ENCODE measurements at regions not wholly inside any gene's neighbourhood (a gene's known extent, or its start where the extent isn't known, plus 50 kb on each side); places are given as distances from the start of the nearest gene placed in this dataset.
"Not testable (repeated sequence)": the region's sequence is repeated elsewhere in the genome, so short reads cannot be mapped to it uniquely, and the experiment has no call there.

DNA sequence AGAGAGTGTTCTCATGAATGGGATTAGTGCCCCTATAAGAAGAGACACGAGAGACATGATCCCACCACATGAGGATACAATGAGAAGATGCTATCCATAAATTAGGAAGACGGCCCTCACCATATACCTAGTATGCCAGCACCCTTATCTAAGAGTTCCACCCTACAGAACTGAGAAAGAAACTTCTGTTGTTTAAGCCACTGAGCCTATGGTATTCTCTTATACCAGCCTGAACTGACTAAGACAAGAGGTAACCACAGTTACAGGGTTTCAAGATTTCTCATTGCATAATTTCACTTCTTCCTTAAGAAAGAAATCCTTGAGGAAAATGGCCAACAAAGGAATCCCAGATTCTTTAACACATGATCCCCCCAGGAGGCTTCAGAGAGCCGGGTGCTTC is 412.4 kb downstream of the NTRK2 start:
- H3K4me3 Mint-ChIP-seq, result no peak overlapping the region
- no peak overlapping the region for H3K27ac Mint-ChIP-seq
- no peaks in the 10 kb centered on the region for H3K9me3 Mint-ChIP-seq (ENCODE audit: low read depth)
- peaks cover 15% of the 10 kb centered on the region for H3K27me3 Mint-ChIP-seq
- CTCF ChIA-PET, result no interaction called here
- H3K36me3 Mint-ChIP-seq (ENCODE audit: low read depth), result no peaks in the 10 kb centered on the region
- no peak for DNase-seq
- intact Hi-C loops (cut with DNase I, micrococcal nuclease), result no loop called here
- POLR2A ChIA-PET, result no interaction called here
- H3K4me1 Mint-ChIP-seq, result no peaks in the 10 kb centered on the region
- ATAC-seq, result no peak

DNA sequence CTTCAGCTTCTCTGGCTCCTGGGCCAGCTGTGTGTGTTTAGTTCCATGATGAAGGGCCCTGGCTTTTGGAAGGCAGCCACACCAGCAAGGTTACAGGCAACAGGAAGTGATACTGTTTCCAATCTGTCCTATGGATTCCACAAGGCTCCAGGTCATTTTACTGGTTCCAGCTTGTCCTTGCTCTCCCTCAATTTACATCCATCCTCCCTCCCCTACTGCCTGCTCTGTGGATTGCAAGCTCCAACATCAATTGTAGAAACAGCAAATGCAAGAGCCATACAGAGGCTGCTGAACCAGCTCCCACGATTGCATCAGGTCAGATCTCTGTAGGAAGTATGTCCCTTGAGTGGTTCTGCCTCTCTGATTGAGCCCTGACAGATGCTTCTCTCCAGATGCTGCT is 409.8 kb downstream of the NTRK2 start:
- Mint-ChIP-seq H3K9me3 (ENCODE audit: low read depth) (no peaks in the 10 kb centered on the region), H3K4me1 (no peaks in the 10 kb centered on the region), H3K36me3 (ENCODE audit: low read depth) (no peaks in the 10 kb centered on the region), H3K27me3 (peaks cover 15% of the 10 kb centered on the region), H3K4me3 (no peak overlapping the region), H3K27ac (no peak overlapping the region)
- CTCF ChIA-PET, result no interaction called here
- no peak for ATAC-seq
- intact Hi-C loops (cut with DNase I, micrococcal nuclease), result no loop called here
- POLR2A ChIA-PET, result no interaction called here
- no peak for DNase-seq

DNA sequence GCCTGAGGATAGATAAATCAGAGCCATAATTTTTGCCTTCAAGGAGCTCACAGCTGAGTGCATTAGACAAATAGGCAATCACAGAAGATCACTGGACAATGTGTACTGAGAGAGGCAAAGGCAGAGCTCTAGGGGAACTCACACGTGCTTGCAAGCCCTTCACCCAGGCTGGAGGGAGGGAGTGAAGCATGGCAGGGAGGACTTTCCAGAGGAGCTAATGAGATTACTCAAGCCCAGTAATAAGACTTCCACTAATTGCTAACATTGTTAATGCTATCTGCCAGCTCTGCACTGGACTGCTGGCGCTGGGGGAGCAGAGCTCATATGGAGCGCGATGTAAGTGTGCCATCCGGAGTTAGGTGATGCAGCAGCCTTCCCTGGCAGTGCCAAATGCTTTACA is 408.4 kb downstream of the NTRK2 start:
- no peaks in the 10 kb centered on the region for H3K9me3 Mint-ChIP-seq (ENCODE audit: low read depth)
- intact Hi-C loops (cut with DNase I, micrococcal nuclease), result no loop called here
- no peaks in the 10 kb centered on the region for H3K36me3 Mint-ChIP-seq (ENCODE audit: low read depth)
- H3K27me3 Mint-ChIP-seq, result peaks cover 15% of the 10 kb centered on the region
- no peak overlapping the region for H3K27ac Mint-ChIP-seq
- DNase-seq (no peak), ATAC-seq (no peak)
- no peak overlapping the region for H3K4me3 Mint-ChIP-seq
- H3K4me1 Mint-ChIP-seq, result no peaks in the 10 kb centered on the region
- POLR2A ChIA-PET, result interaction anchor here (0.6 kb wide), 1 partner anchor 199 kb away, joined by 3 read pairs; no protein-coding TSS in a partner anchor
- CTCF ChIA-PET, result interaction anchor here (0.5 kb wide), 1 partner anchor 43 kb away, joined by 3 read pairs; no protein-coding TSS in a partner anchor

DNA sequence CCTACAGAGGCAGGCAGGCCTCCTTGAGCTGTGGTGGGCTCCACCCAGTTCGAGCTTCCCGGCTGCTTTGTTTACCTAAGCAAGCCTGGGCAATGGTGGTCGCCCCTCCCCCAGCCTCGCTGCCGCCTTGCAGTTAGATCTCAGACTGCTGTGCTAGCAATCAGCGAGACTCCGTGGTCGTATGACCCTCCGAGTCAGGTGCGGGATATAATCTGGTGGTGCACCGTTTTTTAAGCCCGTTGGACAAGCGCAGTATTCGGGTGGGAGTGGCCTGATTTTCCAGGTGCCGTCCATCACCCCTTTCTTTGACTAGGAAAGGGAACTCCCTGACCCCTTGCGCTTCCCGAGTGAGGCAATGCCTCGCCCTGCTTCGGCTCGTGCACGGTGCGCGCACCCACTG is 407.6 kb downstream of the NTRK2 start:
- intact Hi-C loops (cut with DNase I, micrococcal nuclease); POLR2A ChIA-PET; H3K4me1 Mint-ChIP-seq; H3K27ac Mint-ChIP-seq; H3K36me3 Mint-ChIP-seq (ENCODE audit: low read depth); DNase-seq; CTCF ChIA-PET; H3K9me3 Mint-ChIP-seq (ENCODE audit: low read depth); ATAC-seq; H3K4me3 Mint-ChIP-seq: not testable (repeated sequence)
- H3K27me3 Mint-ChIP-seq, result peaks cover 15% of the 10 kb centered on the region

All from activated CD4-positive, alpha-beta T cell treated with anti-CD3 and anti-CD28 coated beads for 36 hours (primary cell).